Hematopoietic multipotent progenitor cell treated with erythropoietin and hydrocortisone succinate and interleukin-3 and kit ligand, for 17 days (in vitro differentiated cells): ENCODE measurements at regions not wholly inside any gene's neighbourhood (a gene's known extent, or its start where the extent isn't known, plus 50 kb on each side); places are given as distances from the start of the nearest gene placed in this dataset.

Experiments used
- DNase-seq: peaks from one replicate; pipeline ENCODE4 v3.0.0-alpha.2; 2015; ENCODE audit warnings: low spot score

GRCh38 chr16:8519179-8519578 is 71.1 kb downstream of the TMEM114 start:
- no peak for DNase-seq

GRCh38 chr16:8517280-8517679 is 73.0 kb downstream of the TMEM114 start:
- DNase-seq: no peak

- DNase-seq: no peak
These were observed 73.8 kb downstream of the TMEM114 start for GRCh38 chr16:8516471-8516870.

GRCh38 chr16:8512941-8513624 is 77.2 kb downstream of the TMEM114 start:
- DNase-seq: no peak

- DNase-seq: no peak
These were observed 78.8 kb downstream of the TMEM114 start for GRCh38 chr16:8511464-8511863.

- DNase-seq: no peak
These were observed 80.2 kb downstream of the TMEM114 start for GRCh38 chr16:8510160-8510559.

- DNase-seq: no peak
These were observed 84.9 kb downstream of the TMEM114 start for GRCh38 chr16:8505327-8505991.

GRCh38 chr16:8502446-8502845 is 87.9 kb downstream of the TMEM114 start:
- no peak for DNase-seq

- DNase-seq: no peak
These were observed 90.0 kb downstream of the TMEM114 start for GRCh38 chr16:8500351-8500750.

- no peak for DNase-seq
These were observed 93.9 kb downstream of the TMEM114 start for GRCh38 chr16:8496364-8496763.

GRCh38 chr16:8493972-8494371 is 96.3 kb downstream of the TMEM114 start:
- no peak for DNase-seq

GRCh38 chr16:8492690-8493089 is 97.6 kb downstream of the TMEM114 start:
- DNase-seq: no peak

GRCh38 chr16:8489580-8489979 is 100.7 kb downstream of the TMEM114 start:
- no peak for DNase-seq

GRCh38 chr16:8486985-8487384 is 103.3 kb downstream of the TMEM114 start:
- no peak for DNase-seq

GRCh38 chr16:8483396-8483795 is 106.9 kb downstream of the TMEM114 start:
- no peak for DNase-seq

GRCh38 chr16:8481810-8482209 is 108.5 kb downstream of the TMEM114 start:
- no peak for DNase-seq

- DNase-seq: no peak
These were observed 113.5 kb downstream of the TMEM114 start for GRCh38 chr16:8476824-8477223.

- DNase-seq: no peak
These were observed 115.7 kb downstream of the TMEM114 start for GRCh38 chr16:8474587-8474986.

GRCh38 chr16:8469102-8469778 is 121.1 kb downstream of the TMEM114 start:
- DNase-seq: no peak

- DNase-seq: no peak
These were observed 125.3 kb downstream of the TMEM114 start for GRCh38 chr16:8464979-8465378.

GRCh38 chr16:8459085-8459733 is 131.1 kb downstream of the TMEM114 start:
- no peak for DNase-seq

- DNase-seq: no peak
These were observed 131.7 kb downstream of the TMEM114 start for GRCh38 chr16:8458481-8459046.
